H1 (cell line): ENCODE measurements at regions not wholly inside any gene's neighbourhood (a gene's known extent, or its start where the extent isn't known, plus 50 kb on each side); places are given as distances from the start of the nearest gene placed in this dataset.

Experiments
- CTCF ChIA-PET: fragments of 300-600 bp; sonication (Branson Sonifier 250); formaldehyde crosslinking; loops from one replicate; lab custom pipeline; 2021; ENCODE audit not compliant: partially characterized antibody; lab: Charles Lee
- POLR2A ChIA-PET: fragments of 300-600 bp; sonication (Branson Sonifier 250); formaldehyde crosslinking; loops from one replicate; lab custom pipeline; 2021; ENCODE audit warnings: inconsistent platforms; ENCODE audit not compliant: partially characterized antibody; lab: Charles Lee
- DNase-seq, 2 experiments: peaks; one replicate each; pipeline versions ENCODE4 v3.0.0 to v3.0.0-alpha.2; 2010 to 2022; ENCODE audit warnings: low spot score in 2 of 2, low read depth in 1 of 2, mixed read lengths in 1 of 2
- FAIRE-seq: peaks from 2 replicates; lab custom pipeline; 2011; peaks lifted over from hg19 to GRCh38; lab: Jason Lieb, UNC
- H2AFZ ChIP-seq: 2 replicates; pipeline ENCODE4 v1.8.1; 2012; ENCODE audit warnings: low read length, inconsistent platforms
- H2AK5ac ChIP-seq: 2 replicates; pipeline ENCODE4 v1.6.1; 2013; ENCODE audit warnings: low read depth, low read length
- H2BK120ac ChIP-seq: replicated peaks from 2 replicates; pipeline ENCODE3; 2013; ENCODE audit warnings: low read depth, low read length, inconsistent platforms
- H2BK12ac ChIP-seq: 2 replicates; pipeline ENCODE4 v1.6.1; 2013; ENCODE audit warnings: low read depth, low read length
- H2BK15ac ChIP-seq: 2 replicates; pipeline ENCODE4 v1.6.1; 2013; ENCODE audit warnings: low read length
- H2BK20ac ChIP-seq: 2 replicates; pipeline ENCODE4 v1.6.1; 2013; ENCODE audit warnings: low read length
- H2BK5ac ChIP-seq: 2 replicates; pipeline ENCODE4 v1.6.1; 2013; ENCODE audit warnings: low read depth, low read length
- H3K14ac ChIP-seq: 2 replicates; pipeline ENCODE4 v1.6.1; 2013; ENCODE audit warnings: inconsistent platforms; ENCODE audit not compliant: insufficient read length
- H3K18ac ChIP-seq: 2 replicates; pipeline ENCODE4 v1.6.1; 2013; ENCODE audit warnings: low read length; ENCODE audit errors: extremely low read depth
- H3K23ac ChIP-seq: 2 replicates; pipeline ENCODE4 v1.6.1; 2013; ENCODE audit warnings: inconsistent platforms; ENCODE audit not compliant: insufficient read length
- H3K23me2 ChIP-seq: 2 replicates; pipeline ENCODE4 v1.6.1; 2013; ENCODE audit warnings: low read depth, low read length
- H3K27ac ChIP-seq: 2 replicates; pipeline ENCODE4 v1.6.1; 2011; ENCODE audit warnings: low read depth, low read length, inconsistent platforms
- H3K27me3 ChIP-seq, 4 experiments: replicated peaks in 1 of 4; 1 replicate in 1 of 4; 2 replicates in 3 of 4; pipeline versions ENCODE4 v1.6.1 to v1.8.1; 2011 to 2013; ENCODE audit warnings: low read length in 3 of 4, mild to moderate bottlenecking in 3 of 4, inconsistent platforms in 2 of 4, mixed read lengths in 2 of 4, moderate library complexity in 1 of 4; ENCODE audit not compliant: control insufficient read depth in 3 of 4, insufficient read depth in 3 of 4; ENCODE audit errors: extremely low read depth in 1 of 4
- H3K36me3 ChIP-seq, 4 experiments: 2 replicates each; pipeline versions ENCODE4 v1.6.1 to v1.8.1; 2011 to 2013; ENCODE audit warnings: mild to moderate bottlenecking in 4 of 4, low read length in 3 of 4, moderate library complexity in 2 of 4, control low read depth in 1 of 4, inconsistent platforms in 1 of 4; ENCODE audit not compliant: insufficient read depth in 4 of 4, control insufficient read depth in 2 of 4
- H3K4ac ChIP-seq: replicated peaks from 2 replicates; pipeline ENCODE3; 2013; ENCODE audit warnings: low read length, low read depth, mixed read lengths, inconsistent platforms; ENCODE audit not compliant: insufficient read length
- H3K4me1 ChIP-seq, 4 experiments: replicated peaks in 1 of 4; 1 replicate in 1 of 4; 2 replicates in 3 of 4; pipeline versions ENCODE4 v1.6.1 to v1.8.1; 2011 to 2013; ENCODE audit warnings: low read length in 3 of 4, inconsistent platforms in 2 of 4, mixed read lengths in 1 of 4; ENCODE audit not compliant: insufficient read depth in 4 of 4, control insufficient read depth in 3 of 4
- H3K4me2 ChIP-seq, 2 experiments: 2 replicates each; pipeline versions ENCODE4 v1.6.1 to v1.8.1; 2011 to 2013; ENCODE audit warnings: low read depth in 2 of 2, low read length in 2 of 2, control low read depth in 1 of 2, inconsistent platforms in 1 of 2, mild to moderate bottlenecking in 1 of 2; ENCODE audit not compliant: insufficient read depth in 1 of 2
- H3K4me3 ChIP-seq, 4 experiments: fragments of 200-600, 300-600 bp in 1 of 4; sonication (generic), shearing (Covaris generic), sonication (Bioruptor Twin) in 1 of 4; 2 replicates each; pipeline versions ENCODE4 v1.5.1 to v1.8.1; 2011 to 2016; ENCODE audit warnings: low read length in 4 of 4, low read depth in 3 of 4, control low read depth in 2 of 4, inconsistent platforms in 2 of 4, mild to moderate bottlenecking in 2 of 4, mixed read lengths in 1 of 4, moderate library complexity in 1 of 4; ENCODE audit not compliant: insufficient read depth in 2 of 4; ENCODE audit errors: extremely low read depth in 1 of 4
- H3K56ac ChIP-seq: replicated peaks from 2 replicates; pipeline ENCODE3; 2013; ENCODE audit warnings: low read depth, mild to moderate bottlenecking, mixed read lengths, low read length, inconsistent platforms; ENCODE audit not compliant: insufficient read length
- H3K79me1 ChIP-seq: 2 replicates; pipeline ENCODE4 v1.6.1; 2013; ENCODE audit warnings: low read depth, low read length, control low read depth
- H3K79me2 ChIP-seq, 2 experiments: 2 replicates each; pipeline versions ENCODE4 v1.6.1 to v1.8.1; 2012 to 2013; ENCODE audit warnings: low read length in 2 of 2, mild to moderate bottlenecking in 2 of 2, inconsistent platforms in 1 of 2; ENCODE audit not compliant: insufficient read depth in 2 of 2, control insufficient read depth in 1 of 2
- H3K9ac ChIP-seq, 4 experiments: replicated peaks in 1 of 4; 1 replicate in 1 of 4; 2 replicates in 3 of 4; pipeline versions ENCODE4 v1.6.1 to v1.8.1; 2011 to 2013; ENCODE audit warnings: low read depth in 3 of 4, low read length in 3 of 4, control low read depth in 2 of 4, mild to moderate bottlenecking in 2 of 4, moderate library complexity in 2 of 4, inconsistent platforms in 1 of 4; ENCODE audit errors: extremely low read depth in 1 of 4
- H3K9me3 ChIP-seq, 2 experiments: 2 replicates each; pipeline versions ENCODE4 v1.6.1 to v1.8.1; 2012 to 2013; ENCODE audit warnings: mild to moderate bottlenecking in 2 of 2, moderate library complexity in 2 of 2, control low read depth in 1 of 2, inconsistent platforms in 1 of 2, low read depth in 1 of 2, low read length in 1 of 2, mixed read lengths in 1 of 2; ENCODE audit not compliant: insufficient read depth in 2 of 2
- H4K20me1 ChIP-seq, 2 experiments: replicated peaks in 1 of 2; 2 replicates each; pipeline versions ENCODE3 to v1.8.1; 2011 to 2013; ENCODE audit warnings: inconsistent platforms in 2 of 2, low read length in 2 of 2, mild to moderate bottlenecking in 1 of 2; ENCODE audit not compliant: insufficient read depth in 2 of 2, control insufficient read depth in 1 of 2
- H4K5ac ChIP-seq: 2 replicates; pipeline ENCODE4 v1.6.1; 2013; ENCODE audit warnings: low read length, low read depth, mixed read lengths, inconsistent platforms; ENCODE audit not compliant: insufficient read length
- H4K8ac ChIP-seq: 2 replicates; pipeline ENCODE4 v1.8.0; 2013; ENCODE audit warnings: mild to moderate bottlenecking, moderate library complexity, low read length, inconsistent platforms; ENCODE audit not compliant: insufficient read depth; ENCODE audit errors: extremely low read depth
- H4K91ac ChIP-seq: replicated peaks from 2 replicates; pipeline ENCODE3; 2013; ENCODE audit warnings: low read length, mixed read lengths, inconsistent platforms; ENCODE audit not compliant: insufficient read length
- BRCA1 ChIP-seq: IDR thresholded peaks from 2 replicates; pipeline ENCODE4 v1.6.1; 2012; ENCODE audit warnings: low read depth, low read length, improper control_type of control experiment
- CTBP2 ChIP-seq: IDR thresholded peaks from 2 replicates; pipeline ENCODE4 v1.7.0; 2011; ENCODE audit warnings: borderline replicate concordance, mild to moderate bottlenecking, moderate library complexity, mixed read lengths, low read length; ENCODE audit not compliant: insufficient read depth, insufficient read length
- EZH2 ChIP-seq: fragments of 200-600 bp; sonication (generic); IDR thresholded peaks from 2 replicates; pipeline ENCODE4 v1.7.1; 2012; ENCODE audit warnings: low read depth, mild to moderate bottlenecking, moderate library complexity, low read length, inconsistent platforms; ENCODE audit not compliant: severe bottlenecking
- FOSL1 ChIP-seq: IDR thresholded peaks from 2 replicates; pipeline ENCODE4 v1.6.1; 2011; ENCODE audit warnings: mild to moderate bottlenecking, low read depth, low read length, moderate library complexity; ENCODE audit not compliant: insufficient read depth
- GABPA ChIP-seq: IDR thresholded peaks from 2 replicates; pipeline ENCODE4 v1.6.1; 2011; ENCODE audit warnings: mild to moderate bottlenecking, low read length, moderate library complexity, borderline replicate concordance; ENCODE audit not compliant: insufficient read depth
- HDAC6 ChIP-seq: IDR thresholded peaks from one replicate; pipeline ENCODE4 v1.7.1; 2012; ENCODE audit warnings: low read depth, mild to moderate bottlenecking, inconsistent platforms, low read length, moderate library complexity
- KDM5A ChIP-seq: fragments of 200-600 bp; IDR thresholded peaks from 2 replicates; pipeline ENCODE4 v1.7.1; 2012; ENCODE audit warnings: mild to moderate bottlenecking, low read length, inconsistent platforms, mixed read lengths
- NANOG ChIP-seq: IDR thresholded peaks from 2 replicates; pipeline ENCODE4 v1.6.1; 2011; ENCODE audit warnings: low read length, low read depth, mild to moderate bottlenecking, inconsistent platforms; ENCODE audit not compliant: insufficient read depth, poor library complexity, severe bottlenecking
- RAD21 ChIP-seq, 2 experiments: IDR thresholded peaks in 1 of 2; conservative IDR thresholded peaks in 1 of 2; 2 replicates each; pipeline ENCODE4 v1.6.1; 2011; ENCODE audit warnings: low read depth in 2 of 2, low read length in 2 of 2, improper control_type of control experiment in 1 of 2, inconsistent platforms in 1 of 2, mild to moderate bottlenecking in 1 of 2, moderate library complexity in 1 of 2
- RXRA ChIP-seq: IDR thresholded peaks from 2 replicates; pipeline ENCODE4 v1.6.1; 2011; ENCODE audit warnings: low read depth, mild to moderate bottlenecking, low read length, moderate library complexity; ENCODE audit not compliant: insufficient read depth
- SIN3A ChIP-seq, 2 experiments: IDR thresholded peaks in 1 of 2; conservative IDR thresholded peaks in 1 of 2; 2 replicates each; pipeline ENCODE4 v1.6.1; 2011 to 2012; ENCODE audit warnings: low read length in 2 of 2, improper control_type of control experiment in 1 of 2, low read depth in 1 of 2, mild to moderate bottlenecking in 1 of 2
- SP2 ChIP-seq: IDR thresholded peaks from 2 replicates; pipeline ENCODE4 v1.6.1; 2012; ENCODE audit warnings: mild to moderate bottlenecking, low read length, inconsistent platforms
- SP4 ChIP-seq: IDR thresholded peaks from 2 replicates; pipeline ENCODE4 v1.6.1; 2012; ENCODE audit warnings: low read length, inconsistent platforms
- TBP ChIP-seq: IDR thresholded peaks from 2 replicates; pipeline ENCODE4 v1.6.1; 2011; ENCODE audit warnings: low read depth, low read length, improper control_type of control experiment
- YY1 ChIP-seq: IDR thresholded peaks from 2 replicates; pipeline ENCODE4 v1.6.1; 2011; ENCODE audit warnings: low read depth, mild to moderate bottlenecking, low read length
- WGBS, 2 experiments: shearing (Covaris generic) in 1 of 2; methylation state at CpG; one replicate each; pipeline versions ENCODE4 v1.1.6 to v1.1.7; 2013 to 2015; ENCODE audit warnings: low lambda C conversion rate in 2 of 2, mixed read lengths in 2 of 2, inconsistent platforms in 1 of 2, low coverage in 1 of 2, missing lambda C conversion rate in 1 of 2; ENCODE audit not compliant: insufficient replicate concordance in 2 of 2, insufficient coverage in 1 of 2, insufficient read length in 1 of 2; ENCODE audit errors: extremely low coverage in 1 of 2, missing lambda C conversion rate in 1 of 2; 5-methylcytosine and 5-hydroxymethylcytosine counted together

DNA sequence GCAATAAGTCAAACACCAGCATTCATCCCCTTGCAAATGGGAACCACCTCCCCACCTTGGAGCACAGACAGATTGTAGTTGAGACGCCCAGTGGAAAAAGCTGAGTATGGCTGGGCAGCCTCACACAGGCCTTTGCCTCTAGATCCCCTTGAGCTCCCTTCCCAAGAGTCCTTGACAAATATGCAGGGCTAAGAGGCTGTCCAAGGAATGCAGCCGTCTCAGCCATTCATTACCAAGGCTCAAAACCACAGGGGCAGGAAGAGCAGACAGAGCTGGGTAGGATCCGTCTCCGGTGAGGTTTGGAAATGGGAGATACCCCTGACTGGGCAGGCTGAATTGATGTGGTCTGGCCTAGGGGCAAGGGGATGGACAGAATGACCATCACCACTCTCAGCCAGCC lies 557.1 kb downstream of the TNS1 start:
- no peaks in the 10 kb centered on the region for H3K79me1 ChIP-seq
- H3K4me1 ChIP-seq: no peaks in the 10 kb centered on the region
- H3K9ac ChIP-seq: no peak overlapping the region
- 89% methylated on average over 4 of the region's 4 CpGs; no CpG with 5 or more reads in 1 of the 2 experiments for WGBS, 2 experiments
- no peaks in the 10 kb centered on the region for H3K9me3 ChIP-seq
- H3K27ac ChIP-seq: no peak overlapping the region
- H2BK20ac ChIP-seq: no peak overlapping the region
- no peak overlapping the region for H2BK5ac ChIP-seq
- H3K23me2 ChIP-seq: no peaks in the 10 kb centered on the region; the same call in 1 of the 2 replicates
- H3K4me2 ChIP-seq: no peak overlapping the region
- no peaks in the 10 kb centered on the region for H3K27me3 ChIP-seq
- H3K4ac ChIP-seq: no peak overlapping the region
- H3K36me3 ChIP-seq: no peaks in the 10 kb centered on the region
- POLR2A ChIA-PET: no interaction called here
- H3K18ac ChIP-seq: no peak overlapping the region
- H2BK15ac ChIP-seq: no peak overlapping the region
- H4K5ac ChIP-seq: no peak overlapping the region
- peaks cover under 1 to 1% of the 10 kb centered on the region in 2 experiments for H4K20me1 ChIP-seq
- no peak overlapping the region for H3K14ac ChIP-seq
- no peak for DNase-seq
- no peaks in the 10 kb centered on the region for H3K79me2 ChIP-seq
- no peak overlapping the region for H2BK12ac ChIP-seq
- H3K4me3 ChIP-seq: no peak overlapping the region
- H2BK120ac ChIP-seq: no peak overlapping the region
- no peak overlapping the region for H4K91ac ChIP-seq
- no peak for FAIRE-seq
- CTCF ChIA-PET: interaction anchor here (1.0 kb wide), 1 partner anchor 10 kb away, joined by 6 read pairs; no protein-coding TSS in a partner anchor
- H3K56ac ChIP-seq: no peak overlapping the region
- H3K23ac ChIP-seq: no peak overlapping the region
- no peak overlapping the region for H2AK5ac ChIP-seq
- no peak overlapping the region for H4K8ac ChIP-seq
- H2AFZ ChIP-seq: no peak overlapping the region
- TF ChIP-seq RAD21 (IDR thresholded peaks at IDR 0.05 in 1 of 2, conservative IDR thresholded peaks at IDR 0.05 in 1 of 2; ENCODE audit: low read depth in 2 of 2, low read length in 2 of 2): no peak
- no peak for TF ChIP-seq RXRA
- no peak for TF ChIP-seq KDM5A
- no peak for TF ChIP-seq EZH2
- no peak for TF ChIP-seq YY1
- TF ChIP-seq TBP: no peak
- TF ChIP-seq SP4: no peak
- TF ChIP-seq SP2: no peak
- TF ChIP-seq HDAC6: no peak
- no peak for TF ChIP-seq BRCA1
- TF ChIP-seq NANOG: no peak
- no peak for TF ChIP-seq SIN3A (conservative IDR thresholded peaks at IDR 0.05 in 1 of 2, IDR thresholded peaks at IDR 0.05 in 1 of 2; ENCODE audit: low read depth in 1 of 2, low read length in 2 of 2)
- no peak for TF ChIP-seq FOSL1
- no peak for TF ChIP-seq GABPA
- TF ChIP-seq CTBP2: no peak
